CD14-positive monocyte (primary cell): ENCODE measurements at regions not wholly inside any gene's neighbourhood (a gene's known extent, or its start where the extent isn't known, plus 50 kb on each side); places are given as distances from the start of the nearest gene placed in this dataset.

Experiments
- DNase-seq, 3 donors: peaks; one replicate each; pipeline ENCODE4 v3.0.0-alpha.2; 2011 to 2022
- H2AFZ ChIP-seq: 2 replicates; pipeline ENCODE4 v1.6.0; 2012; ENCODE audit warnings: mild to moderate bottlenecking, low read depth, low read length, inconsistent platforms; ENCODE audit not compliant: insufficient read depth, poor library complexity, severe bottlenecking
- H3K27ac ChIP-seq, 2 donors: 1 replicate in 1 of 2; 2 replicates in 1 of 2; pipeline ENCODE4 v1.5.1; 2012 to 2013; ENCODE audit warnings: low read length in 2 of 2, control low read depth in 1 of 2, inconsistent platforms in 1 of 2, low read depth in 1 of 2, mild to moderate bottlenecking in 1 of 2
- H3K27me3 ChIP-seq, 2 donors: one replicate each; pipeline versions ENCODE4 v1.6.0 to v1.6.1; 2011 to 2013; ENCODE audit warnings: low read length in 2 of 2; ENCODE audit not compliant: control insufficient read depth in 2 of 2, insufficient read depth in 2 of 2
- H3K36me3 ChIP-seq, 2 donors: replicated peaks in 1 of 2; 1 replicate in 1 of 2; 2 replicates in 1 of 2; pipeline versions ENCODE4 v1.5.1 to v1.6.1; 2012 to 2013; ENCODE audit warnings: low read length in 2 of 2, control low read depth in 1 of 2, inconsistent platforms in 1 of 2, mild to moderate bottlenecking in 1 of 2; ENCODE audit not compliant: insufficient read depth in 2 of 2, control insufficient read depth in 1 of 2
- H3K4me1 ChIP-seq, 2 donors: 1 replicate in 1 of 2; 2 replicates in 1 of 2; pipeline versions ENCODE4 v1.5.1 to v1.6.1; 2012 to 2013; ENCODE audit warnings: low read length in 2 of 2, control low read depth in 1 of 2, inconsistent platforms in 1 of 2, mild to moderate bottlenecking in 1 of 2, moderate library complexity in 1 of 2; ENCODE audit not compliant: insufficient read depth in 2 of 2, control insufficient read depth in 1 of 2
- H3K4me2 ChIP-seq: replicated peaks from 2 replicates; pipeline ENCODE3; 2012; ENCODE audit warnings: low read length, moderate library complexity, mild to moderate bottlenecking; ENCODE audit not compliant: poor library complexity, severe bottlenecking; ENCODE audit errors: extremely low read depth
- H3K4me3 ChIP-seq, 3 experiments: fragments of 200-600 bp in 1 of 3; sonication (generic) in 1 of 3; replicated peaks in 1 of 3; 1 replicate in 2 of 3; 2 replicates in 1 of 3; pipeline ENCODE4 v1.5.1; 2011 to 2013; ENCODE audit warnings: low read length in 3 of 3, mild to moderate bottlenecking in 3 of 3, control low read depth in 2 of 3, low read depth in 2 of 3, inconsistent platforms in 1 of 3, moderate library complexity in 1 of 3
- H3K79me2 ChIP-seq: 2 replicates; pipeline ENCODE4 v1.6.0; 2012; ENCODE audit warnings: mild to moderate bottlenecking, control low read depth, inconsistent platforms, low read length, moderate library complexity; ENCODE audit not compliant: insufficient read depth
- H3K9ac ChIP-seq: 2 replicates; pipeline ENCODE4 v1.6.0; 2017; ENCODE audit warnings: low read length, mild to moderate bottlenecking; ENCODE audit not compliant: insufficient read depth, poor library complexity, severe bottlenecking
- H3K9me3 ChIP-seq, 2 donors: replicated peaks in 1 of 2; 1 replicate in 1 of 2; 2 replicates in 1 of 2; pipeline versions ENCODE4 v1.5.1 to v1.6.1; 2012 to 2013; ENCODE audit warnings: low read length in 2 of 2, control low read depth in 1 of 2; ENCODE audit not compliant: control insufficient read depth in 1 of 2, insufficient read depth in 1 of 2
- H4K20me1 ChIP-seq: 2 replicates; pipeline ENCODE4 v1.6.0; 2012; ENCODE audit warnings: mild to moderate bottlenecking, low read length, control low read depth, moderate library complexity; ENCODE audit not compliant: insufficient read depth
- H3K27ac Mint-ChIP-seq, 7 donors: one replicate each; pipeline ENCODE4 v1.8.0; 2020; ENCODE audit warnings: mild to moderate bottlenecking in 7 of 7, mixed read lengths in 7 of 7, moderate library complexity in 6 of 7, inconsistent platforms in 2 of 7
- H3K27me3 Mint-ChIP-seq, 3 donors: one replicate each; pipeline ENCODE4 v1.8.0; 2021 to 2022; ENCODE audit warnings: low read depth in 3 of 3, mild to moderate bottlenecking in 3 of 3, mixed read lengths in 3 of 3, moderate library complexity in 3 of 3, inconsistent platforms in 1 of 3
- H3K36me3 Mint-ChIP-seq, 2 donors: one replicate each; pipeline ENCODE4 v1.8.0; 2020; ENCODE audit warnings: mixed read lengths in 2 of 2, inconsistent platforms in 1 of 2, mild to moderate bottlenecking in 1 of 2
- H3K4me1 Mint-ChIP-seq: one replicate; pipeline ENCODE4 v1.8.0; 2020; ENCODE audit warnings: mild to moderate bottlenecking, mixed read lengths
- H3K4me3 Mint-ChIP-seq, 2 donors: one replicate each; pipeline ENCODE4 v1.8.0; 2020; ENCODE audit warnings: mild to moderate bottlenecking in 2 of 2, mixed read lengths in 2 of 2, moderate library complexity in 1 of 2
- H3K9me3 Mint-ChIP-seq, 7 donors: one replicate each; pipeline ENCODE4 v1.8.0; 2020 to 2022; ENCODE audit warnings: mixed read lengths in 7 of 7, mild to moderate bottlenecking in 6 of 7, moderate library complexity in 6 of 7, inconsistent platforms in 2 of 7
- WGBS: methylation state at CpG from one replicate; pipeline ENCODE4 v1.1.5; 2013; ENCODE audit warnings: missing lambda C conversion rate; ENCODE audit not compliant: insufficient coverage; 5-methylcytosine and 5-hydroxymethylcytosine counted together
- intact Hi-C, 2 donors: fragments of 100-400 bp; cut with micrococcal nuclease; formaldehyde crosslinking; loops; one replicate each; pipeline versions ENCODE4 v1.15.0 to v1.15.1; 2023
- TF ChIP-seq, protein P1 (sequence below): fragments of 200-600 bp; IDR thresholded peaks from one replicate; pipeline ENCODE4 v1.8.0; 2022; ENCODE audit warnings: antibody characterized with exemption, mild to moderate bottlenecking

DNA sequence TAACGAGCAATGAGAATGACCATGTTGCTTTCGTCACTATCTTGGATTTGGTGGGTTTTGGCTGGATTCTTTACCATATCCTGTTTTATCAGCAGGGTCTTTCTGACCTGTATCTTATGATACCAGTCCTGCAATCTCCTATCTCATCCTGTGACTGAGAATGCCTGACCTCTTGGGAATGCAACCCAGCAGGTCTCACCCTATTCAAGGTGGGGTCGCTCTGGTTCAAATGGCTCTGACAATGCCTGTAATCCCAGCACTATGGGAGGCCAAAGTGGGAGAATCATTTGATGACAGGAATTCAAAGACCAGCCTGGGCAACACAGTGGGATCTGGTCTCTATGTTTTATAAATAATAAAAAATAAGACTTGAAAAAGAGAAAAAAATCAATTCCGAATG lies 173.5 kb downstream of the ACTR3 start:
- no peak overlapping the region for H3K4me3 ChIP-seq
- H4K20me1 ChIP-seq: no peaks in the 10 kb centered on the region
- H3K79me2 ChIP-seq: no peaks in the 10 kb centered on the region
- Mint-ChIP-seq H3K9me3 (peaks cover 0 to 6% (median 3%) of the 10 kb centered on the region in 7 donors), H3K4me1 (no peaks in the 10 kb centered on the region), H3K4me3 (no peak overlapping the region), H3K27ac (no peak overlapping the region), H3K27me3 (peaks cover 2 to 5% (median 3%) of the 10 kb centered on the region in 3 donors), H3K36me3 (no peaks in the 10 kb centered on the region)
- intact Hi-C loops: no loop called here
- no peaks in the 10 kb centered on the region for H3K36me3 ChIP-seq
- no peak overlapping the region for H3K9ac ChIP-seq
- no peak overlapping the region for H3K4me2 ChIP-seq
- H3K9me3 ChIP-seq: no peaks in the 10 kb centered on the region
- H3K27me3 ChIP-seq: no peaks in the 10 kb centered on the region
- no peak overlapping the region for H3K27ac ChIP-seq
- no peak for DNase-seq
- TF ChIP-seq, protein P1, sequence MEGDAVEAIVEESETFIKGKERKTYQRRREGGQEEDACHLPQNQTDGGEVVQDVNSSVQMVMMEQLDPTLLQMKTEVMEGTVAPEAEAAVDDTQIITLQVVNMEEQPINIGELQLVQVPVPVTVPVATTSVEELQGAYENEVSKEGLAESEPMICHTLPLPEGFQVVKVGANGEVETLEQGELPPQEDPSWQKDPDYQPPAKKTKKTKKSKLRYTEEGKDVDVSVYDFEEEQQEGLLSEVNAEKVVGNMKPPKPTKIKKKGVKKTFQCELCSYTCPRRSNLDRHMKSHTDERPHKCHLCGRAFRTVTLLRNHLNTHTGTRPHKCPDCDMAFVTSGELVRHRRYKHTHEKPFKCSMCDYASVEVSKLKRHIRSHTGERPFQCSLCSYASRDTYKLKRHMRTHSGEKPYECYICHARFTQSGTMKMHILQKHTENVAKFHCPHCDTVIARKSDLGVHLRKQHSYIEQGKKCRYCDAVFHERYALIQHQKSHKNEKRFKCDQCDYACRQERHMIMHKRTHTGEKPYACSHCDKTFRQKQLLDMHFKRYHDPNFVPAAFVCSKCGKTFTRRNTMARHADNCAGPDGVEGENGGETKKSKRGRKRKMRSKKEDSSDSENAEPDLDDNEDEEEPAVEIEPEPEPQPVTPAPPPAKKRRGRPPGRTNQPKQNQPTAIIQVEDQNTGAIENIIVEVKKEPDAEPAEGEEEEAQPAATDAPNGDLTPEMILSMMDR: no peak
- H3K4me1 ChIP-seq: no peaks in the 10 kb centered on the region
- no peak overlapping the region for H2AFZ ChIP-seq
- 100% methylated on average over 2 of the region's 4 CpGs for WGBS

DNA sequence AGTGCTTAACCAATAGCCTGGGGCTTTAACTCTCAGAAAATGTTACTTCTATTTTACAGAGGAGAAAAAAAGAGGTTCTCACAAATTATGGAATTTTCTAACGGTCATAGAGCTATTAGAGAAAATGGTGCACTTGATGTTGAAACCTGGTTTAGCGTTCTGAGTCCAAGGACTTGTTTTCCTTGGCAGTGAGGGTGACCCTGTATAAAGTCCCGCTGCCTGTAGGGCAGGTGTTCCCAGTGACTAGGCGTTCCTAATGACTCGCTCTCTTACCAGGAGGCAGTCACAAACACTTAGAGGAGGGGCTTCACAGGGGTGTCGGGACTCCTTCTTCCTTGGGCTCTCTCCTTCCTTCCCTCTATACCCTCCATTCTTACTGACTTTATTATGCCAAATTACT lies 175.8 kb downstream of the ACTR3 start:
- H2AFZ ChIP-seq: no peak overlapping the region
- TF ChIP-seq, protein P1: no peak
- Mint-ChIP-seq H3K27me3 (peaks cover 3 to 5% (median 4%) of the 10 kb centered on the region in 3 donors), H3K36me3 (no peaks in the 10 kb centered on the region), H3K27ac (no peak overlapping the region), H3K4me3 (no peak overlapping the region), H3K9me3 (peaks cover 0 to 6% (median 2%) of the 10 kb centered on the region in 7 donors), H3K4me1 (no peaks in the 10 kb centered on the region)
- no peaks in the 10 kb centered on the region for H3K36me3 ChIP-seq
- H3K9ac ChIP-seq: no peak overlapping the region
- no peak overlapping the region for H3K4me3 ChIP-seq
- H3K27ac ChIP-seq: no peak overlapping the region
- no peaks in the 10 kb centered on the region for H3K79me2 ChIP-seq
- WGBS: 80% methylated on average over 3 of the region's 6 CpGs
- intact Hi-C loops: no loop called here
- no peak for DNase-seq
- no peak overlapping the region for H3K4me2 ChIP-seq
- H3K27me3 ChIP-seq: no peaks in the 10 kb centered on the region
- H3K4me1 ChIP-seq: no peaks in the 10 kb centered on the region
- no peaks in the 10 kb centered on the region for H4K20me1 ChIP-seq
- H3K9me3 ChIP-seq: no peaks in the 10 kb centered on the region
